HFFc6 (cell line): ENCODE measurements at regions not wholly inside any gene's neighbourhood (a gene's known extent, or its start where the extent isn't known, plus 50 kb on each side); places are given as distances from the start of the nearest gene placed in this dataset.

ENCODE experiments used
- DNase-seq: peaks from one replicate; pipeline ENCODE4 v3.0.0-alpha.2; 2018
- H3K27ac Mint-ChIP-seq: 2 replicates; pipeline ENCODE4 v1.8.0; 2020; ENCODE audit warnings: mild to moderate bottlenecking, mixed read lengths
- H3K27me3 Mint-ChIP-seq: 2 replicates; pipeline ENCODE4 v1.8.0; 2021; ENCODE audit warnings: mild to moderate bottlenecking, moderate library complexity, mixed read lengths; ENCODE audit not compliant: insufficient read depth
- H3K36me3 Mint-ChIP-seq: 2 replicates; pipeline ENCODE4 v1.8.0; 2021; ENCODE audit warnings: low read depth, mixed read lengths
- H3K4me1 Mint-ChIP-seq: 2 replicates; pipeline ENCODE4 v1.8.0; 2020; ENCODE audit warnings: low read depth, mixed read lengths
- H3K4me3 Mint-ChIP-seq: 2 replicates; pipeline ENCODE4 v1.8.0; 2020; ENCODE audit warnings: mild to moderate bottlenecking, moderate library complexity, mixed read lengths
- H3K9me3 Mint-ChIP-seq: 2 replicates; pipeline ENCODE4 v1.8.0; 2020; ENCODE audit warnings: mild to moderate bottlenecking, mixed read lengths
- CTCF ChIP-seq: fragments of 200-600 bp; sonication (generic); IDR thresholded peaks from 2 replicates; pipeline ENCODE4 v1.5.0; 2021; ENCODE audit warnings: antibody characterized with exemption, mild to moderate bottlenecking

- DNase-seq, result no peak
- Mint-ChIP-seq H3K4me1 (peaks cover 52% of the 10 kb centered on the region), H3K27me3 (peaks cover 3% of the 10 kb centered on the region)
Observed at GRCh38 chr15:66934868-66935520, 130.4 kb upstream of the SMAD3 start.

GRCh38 chr15:66935688-66936087 lies 129.7 kb upstream of the SMAD3 start:
- no peak for DNase-seq
- Mint-ChIP-seq H3K27ac (peak overlapping the region; percentile 85), H3K4me1 (peaks cover 58% of the 10 kb centered on the region), H3K9me3 (peaks cover 22% of the 10 kb centered on the region), H3K36me3 (peaks cover 29% of the 10 kb centered on the region), H3K4me3 (peak overlapping the region; percentile 92), H3K27me3 (peaks cover 3% of the 10 kb centered on the region)
- TF ChIP-seq CTCF, result no peak

More at GRCh38 chr15:66934868-66935520, 130.4 kb upstream of the SMAD3 start:
- H3K27ac Mint-ChIP-seq, result no peak overlapping the region
- no peak for TF ChIP-seq CTCF
- no peak overlapping the region for H3K4me3 Mint-ChIP-seq
- peaks cover 22% of the 10 kb centered on the region for H3K9me3 Mint-ChIP-seq
- peaks cover 29% of the 10 kb centered on the region for H3K36me3 Mint-ChIP-seq

GRCh38 chr15:66936109-66936860 lies 129.1 kb upstream of the SMAD3 start:
- H3K9me3 Mint-ChIP-seq, result peaks cover 22% of the 10 kb centered on the region
- DNase-seq, result no peak
- peaks cover 3% of the 10 kb centered on the region for H3K27me3 Mint-ChIP-seq
- peak overlapping the region; percentile 92 for H3K4me3 Mint-ChIP-seq
- H3K36me3 Mint-ChIP-seq, result peaks cover 29% of the 10 kb centered on the region
- TF ChIP-seq CTCF, result no peak
- H3K27ac Mint-ChIP-seq, result peak overlapping the region; percentile 85
- peaks cover 53% of the 10 kb centered on the region for H3K4me1 Mint-ChIP-seq

GRCh38 chr15:66936861-66937582 lies 128.4 kb upstream of the SMAD3 start:
- Mint-ChIP-seq H3K4me3 (peak overlapping the region; percentile 92), H3K4me1 (peaks cover 46% of the 10 kb centered on the region), H3K27me3 (peaks cover 4% of the 10 kb centered on the region), H3K9me3 (peaks cover 22% of the 10 kb centered on the region), H3K27ac (peak overlapping the region; percentile 85), H3K36me3 (peaks cover 29% of the 10 kb centered on the region)
- no peak for DNase-seq
- TF ChIP-seq CTCF, result no peak

GRCh38 chr15:66937588-66937987 lies 127.8 kb upstream of the SMAD3 start:
- Mint-ChIP-seq H3K27me3 (peaks cover 4% of the 10 kb centered on the region; the same call in 1 of the 2 replicates), H3K9me3 (peaks cover 18% of the 10 kb centered on the region)
- no peak for TF ChIP-seq CTCF

More at GRCh38 chr15:66937588-66937987, 127.8 kb upstream of the SMAD3 start:
- no peak overlapping the region for H3K4me3 Mint-ChIP-seq
- H3K27ac Mint-ChIP-seq, result no peak overlapping the region
- peaks cover 40% of the 10 kb centered on the region for H3K4me1 Mint-ChIP-seq
- DNase-seq, result no peak
- peaks cover 25% of the 10 kb centered on the region for H3K36me3 Mint-ChIP-seq
